Glutamatergic neuron (in vitro differentiated cells): ENCODE measurements at regions not wholly inside any gene's neighbourhood (a gene's known extent, or its start where the extent isn't known, plus 50 kb on each side); places are given as distances from the start of the nearest gene placed in this dataset.

Source experiments
- DNase-seq: peaks from one replicate; pipeline ENCODE4 v3.0.0; 2022
- H3K27ac Mint-ChIP-seq: one replicate; pipeline ENCODE4 v1.8.0; 2020; ENCODE audit warnings: mild to moderate bottlenecking, mixed read lengths, inconsistent platforms; ENCODE audit not compliant: unreplicated experiment
- H3K27me3 Mint-ChIP-seq: one replicate; pipeline ENCODE4 v1.8.0; 2020; ENCODE audit warnings: mild to moderate bottlenecking, moderate library complexity, mixed read lengths, inconsistent platforms; ENCODE audit not compliant: unreplicated experiment
- H3K36me3 Mint-ChIP-seq: one replicate; pipeline ENCODE4 v1.8.0; 2020; ENCODE audit warnings: mild to moderate bottlenecking, mixed read lengths, inconsistent platforms; ENCODE audit not compliant: unreplicated experiment
- H3K4me1 Mint-ChIP-seq: one replicate; pipeline ENCODE4 v1.8.0; 2020; ENCODE audit warnings: mild to moderate bottlenecking, low read depth, mixed read lengths, inconsistent platforms; ENCODE audit not compliant: unreplicated experiment
- H3K4me3 Mint-ChIP-seq: one replicate; pipeline ENCODE4 v1.8.0; 2020; ENCODE audit warnings: mild to moderate bottlenecking, mixed read lengths, inconsistent platforms; ENCODE audit not compliant: unreplicated experiment
- H3K9me3 Mint-ChIP-seq: one replicate; pipeline ENCODE4 v1.8.0; 2020; ENCODE audit warnings: mild to moderate bottlenecking, moderate library complexity, mixed read lengths, inconsistent platforms; ENCODE audit not compliant: unreplicated experiment
- CTCF ChIP-seq: fragments of 200-600 bp; sonication (generic); IDR thresholded peaks from one replicate; pipeline ENCODE4 v1.5.0; 2021; ENCODE audit not compliant: partially characterized antibody, unreplicated experiment

DNA sequence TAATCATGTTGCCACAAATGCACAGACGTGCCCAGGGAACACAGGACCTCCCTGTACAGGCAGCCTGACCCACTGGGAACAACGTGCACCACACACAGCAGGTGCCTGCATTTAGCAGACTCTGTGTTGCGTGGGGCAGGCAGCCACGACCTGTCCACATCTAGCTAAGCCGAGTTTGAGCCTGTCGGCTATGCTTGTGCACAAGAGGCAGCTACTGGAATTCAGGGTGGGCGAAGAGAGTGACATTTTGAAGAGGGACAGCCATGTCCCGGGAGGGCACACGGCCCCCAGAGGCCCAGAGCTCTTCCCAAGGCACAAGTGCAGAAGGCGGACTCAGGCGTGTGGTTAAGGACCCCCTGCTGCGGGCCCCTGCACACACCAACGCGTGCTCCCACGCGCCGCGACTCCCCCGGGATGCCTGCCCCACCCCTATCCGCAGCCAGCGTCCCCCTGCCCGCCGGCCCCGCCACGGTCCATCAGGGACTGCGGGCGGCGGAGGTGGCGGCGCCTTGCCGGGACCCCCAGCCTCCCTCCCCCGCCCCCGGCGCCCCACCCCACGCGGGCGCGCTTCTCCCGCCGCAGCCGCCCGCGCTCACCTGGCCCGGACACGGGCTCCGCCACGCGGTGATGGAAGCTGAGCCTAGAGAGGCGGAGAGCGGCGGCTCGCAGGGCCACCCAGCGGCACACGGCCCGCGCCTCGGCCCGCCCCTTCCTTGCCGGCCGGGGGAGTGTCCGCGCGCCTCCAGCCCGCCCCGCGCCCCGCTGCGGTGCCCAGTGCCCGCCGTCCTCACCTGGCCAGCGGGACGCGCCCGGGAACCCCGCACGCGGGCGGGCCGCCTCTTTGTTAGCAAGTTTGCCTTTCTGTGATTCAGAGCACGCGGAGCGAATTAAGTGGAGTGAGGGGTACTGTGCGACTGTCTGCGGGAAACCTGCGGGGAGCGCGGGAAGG is 125.3 kb upstream of the PRMT8 start:
- Mint-ChIP-seq H3K27ac (no peak overlapping the region), H3K4me3 (peak overlapping the region; percentile 91), H3K4me1 (peaks cover 9% of the 10 kb centered on the region), H3K27me3 (peaks cover 8% of the 10 kb centered on the region), H3K36me3 (no peaks in the 10 kb centered on the region), H3K9me3 (no peaks in the 10 kb centered on the region)
- DNase-seq, result peak; percentile 45
- TF ChIP-seq CTCF, result no peak

DNA sequence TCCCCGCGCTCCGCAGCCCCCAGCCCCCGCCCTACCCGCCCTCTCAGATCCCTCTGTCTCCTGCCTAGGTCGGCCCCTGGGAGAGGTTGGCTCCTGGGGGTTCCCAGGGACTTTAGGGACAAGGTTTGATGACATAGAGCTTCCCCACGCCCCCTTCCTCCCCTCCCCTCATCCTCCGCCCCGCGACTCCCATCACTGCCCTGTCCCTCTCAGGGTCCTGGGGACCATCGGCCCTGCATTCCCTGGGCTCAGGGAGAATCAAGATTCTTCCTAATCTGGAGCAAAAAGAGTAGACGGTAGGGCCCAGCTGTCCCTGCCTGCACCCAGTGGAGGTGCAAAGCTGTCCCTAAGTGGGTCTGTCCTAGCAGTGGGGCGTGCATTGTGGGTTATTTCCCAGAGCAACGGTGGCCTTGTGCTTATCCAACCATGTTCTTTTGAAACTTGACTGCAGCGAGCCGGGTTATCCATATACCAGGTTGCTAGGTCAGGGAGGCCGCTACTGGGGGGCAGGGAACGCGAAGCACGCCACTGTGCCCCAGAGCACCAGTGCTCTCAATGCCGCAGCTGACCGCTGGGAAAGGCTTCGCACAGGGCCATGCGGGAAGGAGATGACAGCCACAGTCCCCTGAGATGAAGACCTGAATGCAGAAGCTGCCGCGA is 124.4 kb upstream of the PRMT8 start:
- H3K27me3 Mint-ChIP-seq, result peaks cover 8% of the 10 kb centered on the region
- no peak for TF ChIP-seq CTCF
- DNase-seq, result no peak

GRCh38 chr12:3367750-3368444 is 123.1 kb upstream of the PRMT8 start:
- Mint-ChIP-seq H3K9me3 (no peaks in the 10 kb centered on the region), H3K36me3 (no peaks in the 10 kb centered on the region), H3K27me3 (peaks cover 8% of the 10 kb centered on the region), H3K4me3 (no peak overlapping the region), H3K4me1 (peaks cover 14% of the 10 kb centered on the region), H3K27ac (no peak overlapping the region)
- DNase-seq, result no peak
- TF ChIP-seq CTCF, result no peak

More for the DNA sequence above, 124.4 kb upstream of the PRMT8 start:
- Mint-ChIP-seq H3K4me3 (no peak overlapping the region), H3K4me1 (peaks cover 14% of the 10 kb centered on the region), H3K27ac (no peak overlapping the region), H3K9me3 (no peaks in the 10 kb centered on the region), H3K36me3 (no peaks in the 10 kb centered on the region)

GRCh38 chr12:3371018-3371417 is 120.0 kb upstream of the PRMT8 start:
- H3K27me3 Mint-ChIP-seq, result no peaks in the 10 kb centered on the region
- peaks cover 6% of the 10 kb centered on the region for H3K4me1 Mint-ChIP-seq
- H3K27ac Mint-ChIP-seq, result no peak overlapping the region
- no peak for TF ChIP-seq CTCF
- no peak overlapping the region for H3K4me3 Mint-ChIP-seq
- H3K9me3 Mint-ChIP-seq, result no peaks in the 10 kb centered on the region
- DNase-seq, result no peak
- no peaks in the 10 kb centered on the region for H3K36me3 Mint-ChIP-seq
